ENCODE measurements at regions not wholly inside any gene's neighbourhood (a gene's known extent, or its start where the extent isn't known, plus 50 kb on each side); places are given as distances from the start of the nearest gene placed in this dataset.

DNA sequence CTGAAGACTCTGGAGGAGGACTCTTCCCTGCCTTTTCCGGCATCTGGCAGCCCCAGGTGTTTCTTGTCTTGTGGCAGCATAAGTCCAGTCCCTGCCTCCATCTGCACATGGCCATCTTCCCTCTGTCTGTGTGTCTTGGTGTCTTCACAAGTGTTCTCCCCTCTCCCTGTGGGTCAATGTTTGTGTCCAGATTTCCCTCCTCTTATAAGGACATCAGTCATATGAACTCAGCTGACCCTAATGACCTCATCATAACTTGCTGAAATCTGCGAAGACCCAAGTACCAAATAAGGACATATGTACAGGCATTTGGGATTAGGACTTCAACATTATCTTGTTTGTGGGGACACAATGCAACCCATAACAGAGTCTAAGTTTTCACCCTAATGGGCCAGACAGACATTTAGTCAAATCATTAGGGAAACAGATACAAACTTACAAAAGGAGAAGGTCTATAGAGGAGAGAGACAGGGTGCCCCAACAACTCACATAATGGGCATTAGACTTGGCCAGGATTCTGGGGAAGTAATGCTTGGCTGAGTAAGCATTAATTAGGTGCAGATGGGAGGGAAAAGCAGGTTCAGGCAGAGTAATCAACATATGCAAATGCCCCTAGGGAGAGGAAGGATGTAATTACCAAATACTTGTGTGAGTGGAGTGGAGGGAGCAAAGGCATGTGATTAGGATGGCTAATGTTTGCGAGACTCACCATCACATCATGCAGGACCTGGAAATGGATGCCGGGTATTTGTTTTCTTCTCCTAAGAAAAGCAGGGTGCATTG lies 372.8 kb upstream of the TBL1XR1 start:
- DNase-seq: no peak

DNA sequence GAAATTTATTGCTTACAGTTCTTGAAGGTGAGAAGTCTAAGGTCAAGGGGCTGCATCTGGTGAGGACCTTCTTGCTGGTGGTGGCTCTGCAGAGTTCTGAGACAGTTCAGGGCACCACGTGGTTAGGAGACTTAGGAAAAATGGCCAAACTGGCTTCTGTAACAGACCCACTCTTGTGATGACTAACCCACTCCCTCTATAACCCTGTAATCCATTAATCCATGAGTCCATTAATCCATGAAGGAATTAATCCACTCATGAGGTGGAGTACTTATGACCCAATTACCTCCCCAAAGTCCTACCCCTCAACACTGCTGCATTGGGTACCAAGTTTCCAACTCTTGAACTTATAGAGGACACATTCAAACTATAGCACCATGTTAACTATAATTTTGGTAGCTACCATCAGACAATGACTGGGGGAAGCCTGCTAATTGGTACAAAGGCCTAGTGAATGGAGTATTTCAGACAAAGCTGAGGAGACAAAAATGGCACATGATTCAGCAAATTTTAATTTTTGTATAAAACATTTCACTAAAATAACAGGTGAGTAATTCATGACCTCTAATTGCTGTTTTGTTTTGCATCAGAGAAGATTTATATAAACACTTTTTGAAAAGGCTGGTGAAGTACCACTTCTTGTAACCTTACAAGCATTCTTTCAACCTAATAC lies 374.1 kb upstream of the TBL1XR1 start:
- DNase-seq: no peak

DNA sequence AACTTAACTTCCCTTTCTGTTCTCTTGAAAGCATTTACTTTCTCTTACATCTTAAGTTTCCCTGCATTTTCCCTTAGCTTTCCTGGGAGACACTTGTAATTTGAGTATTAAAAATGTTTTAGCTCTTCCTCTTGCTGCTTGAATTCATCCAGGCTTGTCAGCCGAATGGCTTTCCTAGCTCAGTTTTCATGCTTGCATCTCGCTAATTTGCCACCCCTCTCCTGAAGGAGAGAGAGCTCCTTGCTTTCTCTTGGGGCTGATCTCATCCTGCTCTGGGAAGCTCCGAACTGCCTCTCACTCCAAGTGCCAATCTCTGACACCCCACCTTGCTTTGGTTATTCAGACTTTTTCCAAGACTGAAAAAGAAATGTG lies 374.6 kb upstream of the TBL1XR1 start:
- peak; percentile 50 for DNase-seq

DNA sequence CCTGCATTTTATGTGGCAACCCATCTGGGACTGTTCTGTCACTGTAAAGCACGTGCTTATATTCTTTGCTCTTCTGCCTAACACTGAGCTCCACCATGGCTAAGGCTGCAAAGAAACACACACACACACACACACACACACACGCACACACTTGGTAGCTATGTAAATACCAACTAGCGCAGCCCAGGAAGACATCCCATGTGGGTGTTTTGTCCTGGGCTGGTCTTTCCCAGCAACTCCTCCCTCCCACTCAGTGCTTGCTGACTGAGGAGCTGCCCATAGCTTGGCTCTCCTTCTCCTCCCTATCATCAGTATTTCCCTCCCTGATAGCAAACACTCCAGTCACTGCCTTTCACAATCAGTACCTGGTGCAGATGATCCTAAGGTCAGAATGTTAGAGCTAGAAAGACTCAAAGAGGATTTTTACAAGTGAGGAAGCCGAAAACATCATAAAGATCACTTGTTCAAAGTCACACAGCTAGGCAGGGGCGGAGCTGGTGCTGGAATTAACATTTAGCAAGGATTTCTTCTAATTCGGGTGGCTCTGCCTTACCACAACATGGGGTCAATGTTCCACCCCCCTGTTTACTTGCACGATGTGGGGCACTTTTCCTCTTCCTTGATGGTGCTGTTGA lies 377.1 kb upstream of the TBL1XR1 start:
- DNase-seq: peak; percentile 61

DNA sequence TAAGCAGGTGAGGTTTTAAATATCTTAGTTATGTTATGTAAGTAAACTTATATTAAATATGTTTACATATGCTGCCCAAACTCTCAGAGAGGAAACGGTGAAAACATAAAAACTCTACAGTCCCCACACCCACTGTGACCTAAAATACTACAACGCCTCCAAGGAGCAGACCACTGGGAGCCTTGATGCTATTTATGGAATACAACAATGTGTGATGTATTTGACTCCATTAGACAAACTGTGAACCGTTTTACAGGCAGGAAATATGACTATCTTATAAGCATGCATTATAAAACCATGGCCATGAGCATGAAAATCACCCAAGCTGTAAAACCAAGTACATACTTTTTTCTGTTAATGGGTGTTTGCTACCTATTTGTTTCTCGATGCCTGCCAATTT lies 379.5 kb upstream of the TBL1XR1 start:
- DNase-seq: no peak

DNA sequence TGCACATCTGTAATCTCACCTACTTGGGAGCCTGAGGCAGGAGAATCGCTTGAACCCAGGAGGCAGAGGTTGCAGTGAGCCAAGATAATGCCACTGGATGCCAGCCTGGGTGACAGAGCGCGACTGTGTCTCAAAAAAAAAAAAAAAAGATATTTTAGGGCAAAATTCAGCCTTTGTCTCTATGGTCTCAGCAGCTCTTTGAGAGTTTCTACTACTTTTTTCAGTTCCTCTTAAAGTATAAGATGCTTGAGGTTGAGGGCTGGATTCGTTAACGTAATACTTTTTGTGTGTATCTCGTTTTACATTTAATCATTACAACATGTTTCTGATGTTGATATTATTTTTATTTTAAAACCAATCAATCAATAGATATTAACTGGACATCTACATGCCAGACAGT lies 381.2 kb upstream of the TBL1XR1 start:
- no peak for DNase-seq

DNA sequence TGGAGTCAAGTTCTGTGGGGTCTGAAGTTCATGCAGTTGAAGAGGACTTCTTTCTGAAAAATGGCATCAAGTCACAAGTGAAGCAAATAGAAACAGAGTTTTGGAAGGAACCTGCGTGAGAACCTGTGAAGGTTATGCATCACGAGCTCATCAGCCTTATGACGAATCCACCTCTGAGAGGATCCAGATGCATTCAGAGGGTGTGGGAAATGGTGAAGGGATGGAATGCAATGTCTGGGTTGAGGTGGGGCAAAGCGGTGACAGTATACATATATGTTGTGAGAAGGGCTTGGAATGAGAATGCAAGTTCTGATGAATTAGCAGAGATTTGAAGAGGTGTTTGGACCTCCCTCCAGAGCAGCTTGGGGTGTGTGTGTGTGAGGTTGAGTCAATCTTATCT lies 382.1 kb upstream of the TBL1XR1 start:
- no peak for DNase-seq

DNA sequence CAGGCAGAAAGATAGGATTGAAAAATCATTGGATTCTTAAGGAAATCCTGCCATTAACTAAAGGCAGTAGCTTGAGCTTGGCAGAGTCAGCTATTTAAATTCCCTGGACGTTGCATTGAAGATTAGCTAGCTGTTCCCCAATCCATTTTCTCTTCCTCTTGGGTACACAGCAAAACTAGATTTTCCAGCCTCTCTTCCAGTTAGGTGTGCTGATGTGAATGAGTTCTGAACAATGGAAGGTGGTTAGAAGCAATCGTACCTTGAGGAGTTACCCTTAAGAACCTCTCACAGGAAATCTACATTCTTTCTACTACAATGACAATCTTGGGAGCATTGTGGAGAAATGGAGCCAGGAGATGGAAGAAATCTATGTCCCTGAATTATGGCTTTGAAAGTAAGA lies 383.2 kb upstream of the TBL1XR1 start:
- no peak for DNase-seq

DNA sequence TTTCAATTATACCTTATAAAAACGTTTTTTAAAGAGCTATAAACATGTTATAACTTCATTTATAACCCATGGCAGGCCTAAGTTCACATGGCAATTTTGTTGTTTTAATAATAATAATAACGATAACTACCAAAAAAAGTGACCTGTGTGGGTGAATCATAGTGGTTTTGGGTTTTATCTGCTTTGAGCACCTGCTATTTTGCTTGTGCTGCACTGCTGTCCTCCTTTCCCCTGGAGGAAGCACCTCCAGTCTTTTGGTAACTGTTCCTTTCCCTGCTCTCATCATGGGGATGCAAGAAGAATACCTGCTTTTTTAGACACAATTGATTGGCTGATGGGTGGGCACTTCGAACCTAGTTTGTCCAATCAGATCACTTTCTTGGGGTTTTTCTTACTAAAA lies 388.0 kb upstream of the TBL1XR1 start:
- no peak for DNase-seq

DNA sequence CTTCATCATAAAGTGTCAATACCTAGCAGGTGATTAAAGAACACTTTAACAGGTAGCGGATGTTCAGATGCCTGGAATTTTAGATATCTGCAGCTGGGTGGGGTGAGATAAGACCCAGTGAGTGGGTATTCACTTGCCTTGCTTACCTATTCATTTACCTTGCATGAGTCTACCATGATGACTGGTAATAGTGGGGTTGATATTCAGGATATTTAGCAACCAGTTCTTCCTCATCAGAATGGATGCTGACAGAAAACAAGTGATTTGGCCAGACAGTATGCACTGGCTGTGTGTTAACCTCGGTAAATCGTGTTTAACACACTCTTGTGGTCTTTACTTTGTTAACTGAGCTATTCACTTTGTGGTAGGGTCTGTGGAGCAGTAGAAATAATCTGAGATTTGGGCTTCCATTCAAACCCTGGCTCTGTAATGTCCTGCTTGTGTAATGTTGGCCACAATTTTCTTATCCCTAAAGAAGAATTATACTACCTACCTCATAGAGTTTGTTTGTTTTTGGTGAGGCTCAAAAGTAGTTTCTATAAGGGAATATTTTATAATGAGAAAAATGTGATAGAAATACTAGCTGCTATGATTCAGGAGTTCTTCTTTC lies 391.9 kb upstream of the TBL1XR1 start:
- DNase-seq: no peak

DNA sequence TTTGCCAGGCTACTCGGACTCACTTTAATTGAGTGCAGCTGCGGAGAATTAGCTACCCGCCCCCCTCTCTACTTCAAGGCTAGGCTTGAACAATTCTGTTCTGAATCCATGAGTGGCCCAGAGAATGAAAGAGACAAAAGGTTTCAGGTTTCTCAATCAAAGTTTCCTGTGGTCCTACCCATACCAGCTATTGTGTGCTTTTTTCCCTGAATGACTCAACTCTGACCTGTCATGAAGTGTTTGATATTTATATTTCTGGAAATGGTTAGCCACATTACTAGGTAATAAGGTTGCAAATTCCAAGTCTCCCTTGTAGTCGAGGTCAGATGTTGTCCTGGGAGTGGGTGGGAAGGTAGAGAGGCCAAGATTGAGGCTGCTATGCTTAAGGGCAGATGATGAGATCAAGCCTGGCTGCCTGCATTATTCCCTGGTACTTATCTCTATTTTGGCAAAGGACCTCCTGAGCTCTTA lies 392.7 kb upstream of the TBL1XR1 start:
- DNase-seq: no peak

DNA sequence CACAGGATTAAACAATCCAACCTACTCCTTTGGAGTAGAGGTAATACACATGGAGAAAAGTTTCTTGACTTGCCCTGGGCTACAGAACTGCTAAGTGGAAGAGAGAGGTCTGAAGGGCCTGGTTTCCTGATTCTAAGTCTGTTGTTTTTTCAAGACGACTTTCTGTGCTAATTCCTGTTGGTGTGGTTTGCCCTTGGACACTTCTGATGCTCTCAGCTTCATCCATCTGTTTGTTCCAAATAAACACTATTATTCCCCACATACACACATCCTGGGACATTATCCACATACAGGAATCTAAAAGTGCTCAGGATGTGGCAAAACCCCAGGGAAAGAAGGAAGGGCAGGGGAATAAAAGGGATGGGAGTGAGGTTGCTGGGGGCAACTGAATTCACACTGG lies 393.5 kb upstream of the TBL1XR1 start:
- DNase-seq: no peak

DNA sequence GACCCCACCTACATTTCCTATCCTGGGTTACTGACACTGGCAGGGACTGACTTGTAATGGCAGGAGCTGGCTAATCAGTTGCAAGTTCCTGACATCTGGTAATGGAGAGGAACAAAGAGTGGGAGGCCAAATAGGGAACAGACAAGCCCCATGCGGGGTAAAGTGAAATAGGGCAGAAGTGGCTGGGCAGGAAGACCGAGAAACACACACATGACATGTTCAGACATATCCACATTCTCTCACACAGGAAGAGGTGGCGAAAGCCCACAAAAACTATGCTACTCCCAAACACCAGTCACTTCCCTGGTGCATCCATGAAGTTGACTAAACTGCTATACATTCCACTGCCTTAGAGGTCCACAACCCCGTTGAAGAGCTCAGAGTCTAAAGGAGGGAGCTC lies 394.1 kb upstream of the TBL1XR1 start:
- no peak for DNase-seq

DNA sequence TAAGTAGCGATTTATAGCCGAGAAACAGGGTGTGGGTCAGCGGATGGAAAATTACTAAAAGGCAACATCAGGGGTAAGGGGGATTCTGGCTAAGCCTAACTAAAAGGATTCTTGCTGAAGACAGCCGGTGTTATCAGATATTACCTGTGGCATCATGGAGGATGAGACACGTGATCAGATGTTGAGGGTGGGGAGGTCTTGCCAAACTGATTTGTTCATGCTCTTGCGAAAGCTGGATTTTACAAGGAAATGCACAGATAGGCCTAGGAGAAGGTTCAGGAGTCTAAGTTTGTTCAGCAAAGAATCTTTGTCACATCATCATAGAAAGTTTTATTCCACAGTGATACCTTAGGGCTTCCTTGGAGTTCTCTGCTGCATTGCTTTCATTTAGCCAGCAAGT lies 396.8 kb upstream of the TBL1XR1 start:
- no peak for DNase-seq

DNA sequence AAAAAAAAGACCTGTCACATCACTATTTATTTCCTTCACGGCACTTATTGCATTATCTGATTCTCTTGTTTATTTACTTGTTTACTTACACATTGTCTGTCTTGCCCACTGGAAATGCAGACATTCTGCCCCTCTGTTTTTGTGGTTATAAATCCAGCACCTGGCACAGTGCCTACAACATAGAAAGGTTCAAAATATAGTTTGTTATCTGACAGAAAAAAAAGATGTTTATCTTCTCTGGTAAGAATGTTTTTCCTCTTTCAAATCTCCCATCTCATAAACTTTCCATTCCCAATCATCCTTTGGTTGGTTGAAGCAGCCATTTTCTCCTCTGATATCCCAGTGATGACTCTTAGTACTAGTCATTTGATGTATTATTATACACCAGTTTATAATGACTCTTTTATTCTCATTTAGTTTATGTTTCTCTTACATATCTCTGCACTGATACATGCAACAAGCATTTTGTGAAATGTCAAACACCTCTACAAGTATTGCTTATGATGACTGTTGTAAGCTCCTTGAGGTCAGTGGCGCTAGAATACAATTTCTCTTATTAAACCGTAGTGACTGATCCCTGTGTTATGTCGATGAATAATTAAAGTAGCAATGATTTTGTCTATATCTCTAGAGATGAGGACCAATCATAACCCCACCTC lies 398.4 kb upstream of the TBL1XR1 start:
- no peak for DNase-seq

DNA sequence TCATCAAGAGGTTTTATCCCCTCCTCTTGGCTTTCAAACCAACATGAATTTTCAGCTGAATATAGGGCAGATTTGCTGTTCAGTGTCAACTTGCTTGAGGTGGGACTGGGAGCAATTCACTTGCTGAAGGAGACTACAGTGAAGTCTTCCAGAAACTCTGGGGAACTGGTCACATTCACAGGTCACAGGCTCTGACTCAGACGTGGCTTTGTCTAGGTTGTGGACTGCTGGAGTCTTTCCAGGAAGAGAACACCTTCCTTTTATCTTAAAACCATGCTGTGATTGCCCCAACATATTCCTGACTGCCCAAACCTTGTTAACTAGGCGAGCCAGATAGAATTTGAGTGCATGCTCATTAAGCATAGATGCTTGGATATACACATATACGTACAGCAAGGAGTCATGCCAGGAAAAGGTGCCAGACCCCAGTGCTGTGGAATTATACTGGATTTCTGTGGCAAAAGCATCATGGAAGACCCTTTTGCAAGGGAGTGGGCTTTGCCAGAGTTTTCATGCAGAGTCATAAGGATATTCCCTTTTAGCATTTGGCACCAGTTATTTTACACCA lies 399.1 kb upstream of the TBL1XR1 start:
- DNase-seq: no peak

DNA sequence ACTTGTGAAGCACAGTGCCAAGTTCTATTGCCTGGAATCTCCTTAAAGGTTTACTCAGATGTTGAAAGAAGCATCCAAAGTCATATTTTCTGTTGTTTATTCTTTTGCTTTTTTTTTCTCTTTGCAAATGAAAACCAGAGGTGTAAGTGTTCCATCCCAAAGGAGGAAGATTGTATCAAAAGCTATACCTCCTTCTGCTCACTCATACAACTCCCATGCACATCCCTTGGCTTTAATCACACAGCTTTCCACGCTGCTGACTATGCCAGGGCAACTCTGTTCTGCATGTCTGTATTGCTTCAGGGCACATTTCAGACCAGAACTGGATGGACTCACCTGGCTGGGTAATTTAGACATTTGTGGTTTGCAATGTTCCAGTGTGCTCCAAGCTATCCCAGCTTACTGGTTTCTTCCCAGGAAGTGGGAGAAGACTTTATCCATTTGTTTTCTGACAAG lies 399.6 kb upstream of the TBL1XR1 start:
- DNase-seq: no peak

DNA sequence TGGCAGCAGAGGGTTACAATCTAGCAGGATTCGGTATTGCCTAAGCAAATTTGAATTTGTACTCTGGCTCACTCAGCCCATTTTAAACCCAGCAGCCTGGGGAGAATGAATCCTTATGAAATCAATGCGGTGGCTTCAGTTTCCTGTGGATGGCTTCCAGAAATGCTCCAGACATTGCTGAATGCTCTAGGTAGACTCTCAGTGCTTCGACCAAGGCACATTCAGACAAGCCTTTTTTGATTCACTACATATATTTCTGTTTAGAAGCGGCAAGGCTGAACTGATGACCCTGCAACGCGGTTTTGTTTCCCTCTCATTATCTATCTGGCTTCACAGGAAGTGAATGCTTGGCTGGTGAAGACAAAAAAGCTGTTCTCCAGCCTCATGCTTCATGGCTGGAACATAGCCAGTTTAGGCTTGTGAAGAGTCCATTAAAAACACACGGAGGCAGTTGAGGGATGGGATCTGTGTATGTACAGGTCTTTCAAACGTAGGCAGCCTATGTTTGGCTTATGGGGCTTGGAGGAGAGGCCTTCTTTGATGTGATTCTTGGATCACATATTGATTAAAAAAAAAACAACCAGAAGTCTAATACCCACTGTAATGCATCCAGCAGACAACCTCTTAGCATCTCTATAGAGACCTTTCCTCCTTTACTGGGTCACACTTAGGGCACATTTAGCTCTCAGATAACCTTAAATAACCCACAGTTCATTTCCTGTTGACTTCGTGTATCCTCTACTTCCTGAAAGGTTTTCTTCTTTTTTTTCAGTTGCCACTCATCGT lies 400.2 kb upstream of the TBL1XR1 start:
- peak; percentile 66 for DNase-seq

DNA sequence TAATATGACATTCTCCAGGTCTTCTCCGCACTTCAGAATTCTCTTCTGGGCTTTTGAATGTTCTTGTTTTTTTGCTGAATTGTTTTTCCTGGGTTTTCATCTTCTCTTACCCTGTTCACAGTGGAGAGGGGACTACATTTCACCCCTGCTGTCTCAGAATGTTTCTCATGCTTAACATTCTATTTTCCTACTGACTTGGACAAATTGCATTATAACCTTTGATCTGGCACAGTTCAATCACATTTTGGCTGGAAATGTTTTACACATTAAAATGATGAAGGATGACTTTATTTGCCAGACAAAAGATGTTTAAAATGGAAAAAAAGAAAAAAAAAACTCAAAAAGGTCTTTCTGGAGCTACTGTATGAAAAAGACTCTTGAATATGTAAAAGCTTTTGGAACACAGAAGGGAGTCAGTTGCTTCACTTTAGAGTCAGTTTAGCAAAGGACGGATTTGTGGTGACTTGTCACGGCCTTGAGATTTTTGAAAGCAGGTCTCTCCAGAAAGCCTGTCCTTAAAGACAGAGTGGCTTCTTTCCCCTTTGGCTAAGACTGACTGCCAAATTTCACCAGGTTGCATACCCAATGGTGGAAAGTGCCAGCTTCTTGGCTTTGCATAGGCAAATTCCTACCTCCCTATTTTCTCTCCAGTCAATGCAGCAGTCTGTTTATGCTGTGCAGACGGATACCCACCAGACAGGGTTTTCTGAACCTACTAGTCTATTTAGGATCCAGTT lies 401.0 kb upstream of the TBL1XR1 start:
- no peak for DNase-seq

DNA sequence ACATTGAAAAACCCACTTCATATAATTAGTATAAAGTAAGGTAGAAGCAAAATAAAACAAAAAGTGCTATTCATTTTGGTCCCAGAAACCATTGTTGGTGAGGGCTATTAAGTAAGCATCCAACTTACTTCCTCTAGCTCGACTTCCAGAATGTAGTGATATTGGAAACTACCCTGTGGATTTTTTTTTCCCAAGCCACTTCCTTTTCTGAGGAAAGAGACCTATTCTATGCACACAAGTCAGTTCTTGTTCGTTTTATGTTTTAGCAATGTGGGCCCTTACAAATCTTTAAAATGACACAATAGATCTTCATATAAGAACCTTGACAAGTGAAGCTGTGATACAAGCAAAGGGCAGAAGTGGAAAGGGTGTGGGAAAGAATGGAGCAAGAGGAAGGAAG lies 402.0 kb upstream of the TBL1XR1 start:
- DNase-seq: no peak

Measured in left kidney (tissue), 1 donor.